Small intestine (tissue), 7 donors: ENCODE measurements at regions not wholly inside any gene's neighbourhood (a gene's known extent, or its start where the extent isn't known, plus 50 kb on each side); places are given as distances from the start of the nearest gene placed in this dataset.
"Not testable (repeated sequence)": the region's sequence is repeated elsewhere in the genome, so short reads cannot be mapped to it uniquely, and the experiment has no call there.

ENCODE experiments used
- DNase-seq, 2 donors: peaks; one replicate each; pipeline versions ENCODE4 v3.0.0 to v3.0.0-alpha.2; 2013
- FAIRE-seq: peaks from 2 replicates; lab custom pipeline; 2012; peaks lifted over from hg19 to GRCh38; lab: Jason Lieb, UNC
- H3K27ac ChIP-seq, 3 donors: one replicate each; pipeline ENCODE4 v1.5.1; 2013; ENCODE audit warnings: low read length in 2 of 3, mild to moderate bottlenecking in 2 of 3, control low read depth in 1 of 3, inconsistent platforms in 1 of 3, low read depth in 1 of 3, moderate library complexity in 1 of 3
- H3K27me3 ChIP-seq, 3 donors: one replicate each; pipeline ENCODE4 v1.6.1; 2013; ENCODE audit warnings: low read length in 3 of 3, inconsistent platforms in 1 of 3; ENCODE audit not compliant: control insufficient read depth in 3 of 3, insufficient read depth in 3 of 3
- H3K36me3 ChIP-seq, 3 donors: one replicate each; pipeline ENCODE4 v1.6.1; 2013; ENCODE audit warnings: low read length in 3 of 3, inconsistent platforms in 1 of 3, low read depth in 1 of 3, mild to moderate bottlenecking in 1 of 3, moderate library complexity in 1 of 3; ENCODE audit not compliant: control insufficient read depth in 3 of 3, insufficient read depth in 2 of 3
- H3K4me1 ChIP-seq, 3 donors: one replicate each; pipeline ENCODE4 v1.6.1; 2013; ENCODE audit warnings: low read length in 2 of 3, inconsistent platforms in 1 of 3, low read depth in 1 of 3, mild to moderate bottlenecking in 1 of 3, moderate library complexity in 1 of 3; ENCODE audit not compliant: control insufficient read depth in 3 of 3, insufficient read depth in 2 of 3
- H3K4me3 ChIP-seq, 3 donors: one replicate each; pipeline ENCODE4 v1.5.1; 2013; ENCODE audit warnings: low read length in 3 of 3, control low read depth in 1 of 3, inconsistent platforms in 1 of 3, low read depth in 1 of 3, mild to moderate bottlenecking in 1 of 3, moderate library complexity in 1 of 3
- H3K9me3 ChIP-seq, 2 donors: one replicate each; pipeline ENCODE4 v1.6.1; 2013; ENCODE audit warnings: low read depth in 1 of 2, low read length in 1 of 2; ENCODE audit not compliant: control insufficient read depth in 2 of 2, insufficient read depth in 1 of 2
- WGBS, 3 donors: extraction: QIAGEN DNeasy Blood & Tissue Kit; methylation state at CpG; one replicate each; pipeline ENCODE4 v1.1.7; 2013; 5-methylcytosine and 5-hydroxymethylcytosine counted together
- donor health status: healthy with polysubstance abuse.
- donor health status: control.
- donor health status: control.
- donor health status: Bipolar disorder and iron deficiency.
- donor health status: healthy.

- no peaks in the 10 kb centered on the region for H3K27me3 ChIP-seq
- no peaks in the 10 kb centered on the region for H3K36me3 ChIP-seq
- H3K4me1 ChIP-seq: no peaks in the 10 kb centered on the region
- DNase-seq (no peak), FAIRE-seq (no peak)
- 74 to 92% (median 81%) methylated on average over 2 of the region's 2 CpGs for WGBS, 3 donors
- H3K4me3 ChIP-seq: no peak overlapping the region
- no peaks in the 10 kb centered on the region for H3K9me3 ChIP-seq
- H3K27ac ChIP-seq: no peak overlapping the region
These were observed 384.0 kb upstream of the SASH1 start for GRCh38 chr6:147958683-147959082.

- no peak overlapping the region for H3K27ac ChIP-seq
- no peaks in the 10 kb centered on the region for H3K27me3 ChIP-seq
- H3K36me3 ChIP-seq: no peaks in the 10 kb centered on the region
- DNase-seq: no peak
- WGBS, 3 donors: 33 to 40% (median 38%) methylated on average over 2 of the region's 2 CpGs
- H3K9me3 ChIP-seq: no peaks in the 10 kb centered on the region
- no peak for FAIRE-seq
- no peaks in the 10 kb centered on the region for H3K4me1 ChIP-seq
- no peak overlapping the region for H3K4me3 ChIP-seq
These were observed 381.0 kb upstream of the SASH1 start for GRCh38 chr6:147961481-147962141.

GRCh38 chr6:147965448-147965847, 377.2 kb upstream of the SASH1 start:
- H3K4me1 ChIP-seq, H3K4me3 ChIP-seq, H3K9me3 ChIP-seq, H3K36me3 ChIP-seq, H3K27me3 ChIP-seq, FAIRE-seq, H3K27ac ChIP-seq, DNase-seq: not testable (repeated sequence)
- WGBS, 3 donors: 93 to 98% (median 96%) methylated on average over 3 of the region's 3 CpGs

- FAIRE-seq (no peak), DNase-seq (peak; percentile 16 to 29)
- H3K4me1 ChIP-seq: no peaks in the 10 kb centered on the region
- no peak overlapping the region for H3K4me3 ChIP-seq
- H3K36me3 ChIP-seq: no peaks in the 10 kb centered on the region
- H3K27ac ChIP-seq: no peak overlapping the region
- 72 to 78% (median 73%) methylated on average over 1 of the region's 1 CpG for WGBS, 3 donors
- H3K9me3 ChIP-seq: no peaks in the 10 kb centered on the region
- H3K27me3 ChIP-seq: no peaks in the 10 kb centered on the region
These were observed 371.7 kb upstream of the SASH1 start for GRCh38 chr6:147970970-147971369.

- Histone ChIP-seq H3K36me3 (no peaks in the 10 kb centered on the region), H3K4me1 (no peaks in the 10 kb centered on the region), H3K27ac (no peak overlapping the region), H3K9me3 (no peaks in the 10 kb centered on the region), H3K4me3 (no peak overlapping the region), H3K27me3 (no peaks in the 10 kb centered on the region)
- no peak for DNase-seq
- FAIRE-seq: no peak
- 82 to 86% (median 85%) methylated on average over 5 of the region's 5 CpGs for WGBS, 3 donors
These were observed 370.2 kb upstream of the SASH1 start for GRCh38 chr6:147972448-147972847.

- no peak for DNase-seq
- Histone ChIP-seq H3K4me3 (no peak overlapping the region), H3K27me3 (no peaks in the 10 kb centered on the region), H3K36me3 (no peaks in the 10 kb centered on the region), H3K4me1 (no peaks in the 10 kb centered on the region), H3K9me3 (no peaks in the 10 kb centered on the region), H3K27ac (no peak overlapping the region)
- WGBS, 3 donors: 79 to 84% (median 80%) methylated on average over 5 of the region's 5 CpGs
- FAIRE-seq: no peak
These were observed 368.8 kb upstream of the SASH1 start for GRCh38 chr6:147973806-147974205.

- H3K4me1 ChIP-seq: no peaks in the 10 kb centered on the region
- no peaks in the 10 kb centered on the region for H3K36me3 ChIP-seq
- no peak overlapping the region for H3K27ac ChIP-seq
- 68 to 70% (median 70%) methylated on average over 4 of the region's 4 CpGs for WGBS, 3 donors
- no peaks in the 10 kb centered on the region for H3K9me3 ChIP-seq
- no peaks in the 10 kb centered on the region for H3K27me3 ChIP-seq
- H3K4me3 ChIP-seq: no peak overlapping the region
- DNase-seq: no peak
- no peak for FAIRE-seq
These were observed 368.3 kb upstream of the SASH1 start for GRCh38 chr6:147974376-147974775.

GRCh38 chr6:147977851-147978465, 364.7 kb upstream of the SASH1 start:
- no peaks in the 10 kb centered on the region for H3K9me3 ChIP-seq
- no peaks in the 10 kb centered on the region for H3K27me3 ChIP-seq
- H3K27ac ChIP-seq: no peak overlapping the region
- no peak overlapping the region for H3K4me3 ChIP-seq
- H3K4me1 ChIP-seq: no peaks in the 10 kb centered on the region
- 81 to 93% (median 84%) methylated on average over 5 of the region's 5 CpGs for WGBS, 3 donors
- DNase-seq (no peak), FAIRE-seq (no peak)
- no peaks in the 10 kb centered on the region for H3K36me3 ChIP-seq

GRCh38 chr6:147979966-147980365, 362.7 kb upstream of the SASH1 start:
- Histone ChIP-seq H3K4me1 (no peaks in the 10 kb centered on the region), H3K9me3 (no peaks in the 10 kb centered on the region), H3K27me3 (no peaks in the 10 kb centered on the region), H3K27ac (no peak overlapping the region), H3K36me3 (no peaks in the 10 kb centered on the region), H3K4me3 (no peak overlapping the region)
- no peak for FAIRE-seq
- WGBS, 3 donors: 86 to 94% (median 88%) methylated on average over 2 of the region's 2 CpGs
- no peak for DNase-seq
